CD4-positive, alpha-beta T cell (primary cell): ENCODE measurements at regions not wholly inside any gene's neighbourhood (a gene's known extent, or its start where the extent isn't known, plus 50 kb on each side); places are given as distances from the start of the nearest gene placed in this dataset.
A peak's percentile ranks its signal among the peaks of the same experiment; 100 is the strongest.

Experiments used
- ATAC-seq: fragments of 200-7000 bp; cut with Tn5 transposase; one replicate; pipeline ENCODE4 v1.10.0; 2022; ENCODE audit warnings: mild to moderate bottlenecking; ENCODE audit not compliant: poor library complexity
- CTCF ChIA-PET: fragments of 350-600 bp; sonication (Branson Sonifier 250); formaldehyde crosslinking; loops from one replicate; lab custom pipeline; 2021; ENCODE audit warnings: antibody characterized with exemption, inconsistent platforms; lab: Charles Lee
- POLR2A ChIA-PET: fragments of 350-600 bp; sonication (Branson Sonifier 250); formaldehyde crosslinking; loops from one replicate; lab custom pipeline; 2021; ENCODE audit warnings: antibody characterized with exemption, inconsistent platforms; lab: Charles Lee
- DNase-seq, 14 experiments: peaks; one replicate each; pipeline ENCODE4 v3.0.0-alpha.2; 2013 to 2020; ENCODE audit warnings: mixed read lengths in 2 of 14
- H3K27ac ChIP-seq, 2 donors: one replicate each; pipeline versions ENCODE4 v1.5.1 to v1.7.0; 2013; ENCODE audit warnings: low read length in 2 of 2, low read depth in 1 of 2, mild to moderate bottlenecking in 1 of 2
- H3K27me3 ChIP-seq, 2 experiments: 1 replicate in 1 of 2; 2 replicates in 1 of 2; pipeline versions ENCODE4 v1.6.1 to v1.7.0; 2013; ENCODE audit warnings: low read length in 2 of 2, control low read depth in 1 of 2, mild to moderate bottlenecking in 1 of 2, moderate library complexity in 1 of 2; ENCODE audit not compliant: insufficient read depth in 2 of 2, control insufficient read depth in 1 of 2
- H3K36me3 ChIP-seq: one replicate; pipeline ENCODE4 v1.6.1; 2013; ENCODE audit warnings: low read length, control low read depth; ENCODE audit not compliant: insufficient read depth
- H3K4me1 ChIP-seq: one replicate; pipeline ENCODE4 v1.6.1; 2013; ENCODE audit warnings: low read length, control low read depth; ENCODE audit not compliant: insufficient read depth
- H3K4me3 ChIP-seq: one replicate; pipeline ENCODE4 v1.5.1; 2013; ENCODE audit warnings: mild to moderate bottlenecking, low read length, moderate library complexity
- H3K9me3 ChIP-seq, 2 experiments: 1 replicate in 1 of 2; 2 replicates in 1 of 2; pipeline versions ENCODE4 v1.6.1 to v1.7.0; 2013; ENCODE audit warnings: low read length in 2 of 2, mild to moderate bottlenecking in 2 of 2, control low read depth in 1 of 2, moderate library complexity in 1 of 2; ENCODE audit not compliant: control insufficient read depth in 1 of 2, insufficient read depth in 1 of 2
- H3K27ac Mint-ChIP-seq: one replicate; pipeline ENCODE4 v1.8.0; 2020; ENCODE audit warnings: mixed read lengths
- H3K27me3 Mint-ChIP-seq: one replicate; pipeline ENCODE4 v1.8.0; 2021; ENCODE audit warnings: mixed read lengths
- H3K36me3 Mint-ChIP-seq: one replicate; pipeline ENCODE4 v1.8.0; 2021; ENCODE audit warnings: low read depth, mixed read lengths
- H3K4me1 Mint-ChIP-seq: one replicate; pipeline ENCODE4 v1.8.0; 2021; ENCODE audit warnings: low read depth, mixed read lengths
- H3K4me3 Mint-ChIP-seq: one replicate; pipeline ENCODE4 v1.8.0; 2020; ENCODE audit warnings: mild to moderate bottlenecking, mixed read lengths
- H3K9me3 Mint-ChIP-seq: one replicate; pipeline ENCODE4 v1.8.0; 2020; ENCODE audit warnings: mixed read lengths
- CTCF ChIP-seq: fragments of 200-600 bp; IDR thresholded peaks from one replicate; pipeline ENCODE4 v1.8.0; 2022; ENCODE audit warnings: antibody characterized with exemption, mild to moderate bottlenecking
- intact Hi-C, 2 experiments: fragments of 100-400 bp; cut with DNase I in 1 of 2; cut with micrococcal nuclease in 1 of 2; formaldehyde crosslinking; loops; one replicate each; pipeline versions ENCODE4 v1.15.1 to v1.9.0; 2023 to 2025; cut with DNase I, micrococcal nuclease

GRCh38 chr4:164009435-164009834, 514.9 kb downstream of the TMA16 start:
- no peak overlapping the region for H3K4me3 Mint-ChIP-seq
- ChIA-PET CTCF (no interaction called here), POLR2A (no interaction called here)
- peaks cover 21% of the 10 kb centered on the region for H3K4me1 Mint-ChIP-seq
- no peak overlapping the region for H3K27ac ChIP-seq
- H3K9me3 Mint-ChIP-seq = peaks cover 8% of the 10 kb centered on the region
- H3K4me3 ChIP-seq = no peak overlapping the region
- ATAC-seq (no peak), DNase-seq (no peak)
- no peaks in the 10 kb centered on the region for H3K4me1 ChIP-seq
- no peaks in the 10 kb centered on the region for H3K27me3 ChIP-seq
- no peaks in the 10 kb centered on the region for H3K27me3 Mint-ChIP-seq
- no peaks in the 10 kb centered on the region for H3K36me3 ChIP-seq
- H3K27ac Mint-ChIP-seq = no peak overlapping the region
- peaks cover 8% of the 10 kb centered on the region for H3K36me3 Mint-ChIP-seq
- peaks cover 0 to 4% of the 10 kb centered on the region in 2 experiments for H3K9me3 ChIP-seq
- intact Hi-C loops = loop anchor here in 1 of 2 experiments (1.0 to 5.0 kb wide), 2 partner anchors 459 to 522 kb away; no protein-coding TSS in a partner anchor
- no peak for TF ChIP-seq CTCF

GRCh38 chr4:164011791-164012190, 517.3 kb downstream of the TMA16 start:
- peaks cover 4% of the 10 kb centered on the region for H3K9me3 Mint-ChIP-seq
- peaks cover 8% of the 10 kb centered on the region for H3K36me3 Mint-ChIP-seq
- Histone ChIP-seq H3K27ac (no peak overlapping the region), H3K27me3 (no peaks in the 10 kb centered on the region), H3K4me1 (no peaks in the 10 kb centered on the region), H3K36me3 (no peaks in the 10 kb centered on the region), H3K4me3 (no peak overlapping the region), H3K9me3 (peaks cover 0 to 4% of the 10 kb centered on the region in 2 experiments)
- DNase-seq = no peak
- CTCF ChIA-PET = no interaction called here
- H3K4me3 Mint-ChIP-seq = no peak overlapping the region
- no peak for ATAC-seq
- no peak overlapping the region for H3K27ac Mint-ChIP-seq
- TF ChIP-seq CTCF = no peak
- no peaks in the 10 kb centered on the region for H3K27me3 Mint-ChIP-seq
- POLR2A ChIA-PET = interaction anchor here (1.1 to 1.7 kb wide), 2 partner anchors 116 to 462 kb away, joined by 4 to 7 read pairs; no protein-coding TSS in a partner anchor
- intact Hi-C loops = loop anchor here (1.0 to 10.0 kb wide), 7 partner anchors 247 to 1517 kb away; no protein-coding TSS in a partner anchor
- H3K4me1 Mint-ChIP-seq = peaks cover 21% of the 10 kb centered on the region

GRCh38 chr4:164012396-164013027, 518.0 kb downstream of the TMA16 start:
- POLR2A ChIA-PET = interaction anchor here (1.0 to 1.7 kb wide), 3 partner anchors 11 to 463 kb away, joined by 3 to 7 read pairs (median 4); no protein-coding TSS in a partner anchor

More at GRCh38 chr4:164012396-164013027, 518.0 kb downstream of the TMA16 start:
- peaks cover 0 to 4% of the 10 kb centered on the region in 2 experiments for H3K9me3 ChIP-seq
- peaks cover 8% of the 10 kb centered on the region for H3K36me3 Mint-ChIP-seq
- no peak overlapping the region for H3K27ac Mint-ChIP-seq
- no peak overlapping the region for H3K4me3 Mint-ChIP-seq
- H3K9me3 Mint-ChIP-seq = peaks cover 4% of the 10 kb centered on the region
- no peak overlapping the region for H3K27ac ChIP-seq
- ATAC-seq = peak; percentile 64
- no peaks in the 10 kb centered on the region for H3K27me3 ChIP-seq
- peaks cover 21% of the 10 kb centered on the region for H3K4me1 Mint-ChIP-seq
- H3K27me3 Mint-ChIP-seq = no peaks in the 10 kb centered on the region
- no peaks in the 10 kb centered on the region for H3K36me3 ChIP-seq
- H3K4me3 ChIP-seq = no peak overlapping the region
- peak in 12 of 14 experiments; percentile 2 to 64 (median 14) for DNase-seq
- no peaks in the 10 kb centered on the region for H3K4me1 ChIP-seq
- CTCF ChIA-PET = no interaction called here
- TF ChIP-seq CTCF = peak; percentile 62
- intact Hi-C loops = loop anchor here (1.0 to 10.0 kb wide), 7 partner anchors 248 to 1518 kb away; no protein-coding TSS in a partner anchor
